ENCODE measurements at regions not wholly inside any gene's neighbourhood (a gene's known extent, or its start where the extent isn't known, plus 50 kb on each side); places are given as distances from the start of the nearest gene placed in this dataset.
"Not testable (repeated sequence)": the region's sequence is repeated elsewhere in the genome, so short reads cannot be mapped to it uniquely, and the experiment has no call there.

- no peak for DNase-seq
Measured at GRCh38 chr12:58654021-58654420, 266.3 kb downstream of the LRIG3 start.

DNA sequence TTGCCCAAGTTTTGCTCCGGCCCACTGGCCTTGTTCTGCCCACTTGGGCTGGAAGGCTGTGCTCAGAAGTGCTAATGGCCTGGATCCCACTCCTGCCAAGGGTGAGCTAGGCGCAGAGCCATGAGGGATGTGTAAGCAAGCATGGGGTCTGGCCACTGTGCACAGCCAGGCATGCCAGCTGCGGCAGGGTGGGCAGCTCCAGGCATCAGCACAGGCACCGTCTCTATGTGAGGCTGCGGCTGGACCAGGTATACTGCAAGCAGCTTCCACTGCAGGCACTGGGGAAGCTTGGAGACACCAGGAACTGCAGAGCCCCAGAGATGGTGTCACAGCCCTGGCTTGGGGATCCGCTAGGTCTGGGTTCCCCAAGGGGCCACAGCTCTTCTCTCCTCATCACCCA is 264.9 kb downstream of the LRIG3 start:
- no peak for DNase-seq

DNA sequence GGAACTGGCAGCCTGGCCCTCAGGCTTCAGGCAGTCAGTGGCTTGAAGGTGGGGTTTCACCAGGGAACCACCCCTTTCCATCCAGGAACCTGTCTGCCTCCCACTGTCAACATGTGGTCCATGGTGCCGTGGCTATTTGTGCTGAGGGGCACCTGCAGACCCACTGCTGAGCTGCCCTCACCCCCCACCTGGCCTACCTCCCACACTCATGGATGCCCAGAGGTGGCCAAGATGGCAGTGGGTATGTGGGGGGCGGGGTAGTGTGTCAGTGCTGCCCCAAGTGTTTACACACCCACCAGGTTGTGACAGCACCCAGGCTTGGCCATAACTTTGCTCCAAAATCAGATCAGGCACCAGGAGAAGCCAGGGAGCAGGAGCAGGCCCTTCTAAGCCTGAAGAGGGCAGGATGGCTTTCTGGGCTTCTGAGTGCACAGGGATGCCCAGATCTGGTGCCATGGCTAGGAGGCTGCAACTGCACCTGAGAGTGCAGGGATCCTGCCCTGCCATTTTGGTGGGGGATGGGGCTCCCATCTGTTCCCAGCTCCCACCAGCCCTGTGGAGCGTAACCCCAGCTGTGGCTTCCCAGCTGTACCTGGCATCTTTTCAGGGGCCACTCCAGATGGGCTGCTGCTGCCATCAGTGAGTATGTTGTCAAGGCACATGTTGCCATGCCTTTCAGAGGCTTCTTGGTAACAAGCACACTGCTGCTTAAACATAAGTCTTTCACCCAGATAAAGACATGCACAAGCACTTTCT is 263.9 kb downstream of the LRIG3 start:
- DNase-seq: no peak

DNA sequence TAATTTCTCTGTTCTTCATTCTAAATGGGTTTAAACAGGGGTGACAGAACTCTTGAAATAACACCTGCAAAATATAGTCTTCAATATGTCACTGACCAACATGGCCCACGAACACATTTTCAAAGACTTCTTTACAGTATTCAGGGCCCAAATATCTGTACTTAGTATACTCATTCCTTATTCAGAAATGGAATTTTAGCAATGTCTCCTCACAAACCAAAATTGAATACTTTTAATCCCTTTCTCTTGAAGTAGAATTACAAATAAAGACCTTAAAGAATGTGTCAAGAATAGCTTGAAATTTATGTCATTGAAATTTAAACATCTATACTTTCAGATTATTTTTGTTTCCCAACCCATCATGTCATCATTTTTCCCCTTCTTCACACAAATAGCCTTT is 263.1 kb downstream of the LRIG3 start:
- DNase-seq: no peak

- DNase-seq: no peak
Measured at GRCh38 chr12:58665375-58665774, 254.9 kb downstream of the LRIG3 start.

- DNase-seq: no peak
Measured at GRCh38 chr12:58668233-58668632, 252.1 kb downstream of the LRIG3 start.

DNA sequence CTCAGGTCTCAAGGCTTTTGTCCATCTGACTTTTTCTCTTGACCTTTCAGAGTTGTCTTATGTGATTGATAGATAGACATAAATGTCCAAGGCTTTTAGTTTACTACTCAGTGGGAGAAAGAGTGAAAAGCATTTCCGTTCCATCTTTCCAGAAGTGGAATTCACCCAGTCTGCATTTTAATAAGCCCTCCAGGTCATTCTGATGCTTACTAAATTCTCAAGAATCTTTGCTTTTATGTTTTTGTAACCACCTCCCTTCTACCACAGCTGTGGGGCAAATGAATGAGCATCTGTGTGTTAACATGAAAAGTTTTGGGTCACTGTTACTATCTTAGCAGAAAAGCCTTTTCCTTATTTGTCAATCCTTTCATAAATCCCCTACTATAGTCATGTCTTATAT is 251.4 kb downstream of the LRIG3 start:
- DNase-seq: no peak

DNA sequence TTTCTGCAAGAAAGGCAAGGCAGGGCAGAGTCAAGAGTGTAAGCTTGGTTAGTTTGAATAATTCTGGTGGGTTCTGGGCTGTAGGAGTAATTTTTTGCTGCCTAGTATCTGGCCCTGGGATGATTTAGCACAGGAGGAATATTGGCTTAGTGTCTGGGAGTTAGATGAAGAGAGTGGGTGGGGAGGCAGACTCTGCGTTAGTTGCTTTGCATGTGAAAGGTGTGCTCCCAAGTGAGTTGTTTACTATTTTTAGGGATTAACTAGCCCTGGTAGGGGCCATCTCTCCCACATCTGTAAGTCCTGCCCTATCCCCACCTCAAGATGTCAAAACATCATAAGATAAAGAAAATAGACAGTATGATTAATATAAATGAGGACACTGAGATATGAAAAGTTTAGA is 249.7 kb downstream of the LRIG3 start:
- no peak for DNase-seq

DNA sequence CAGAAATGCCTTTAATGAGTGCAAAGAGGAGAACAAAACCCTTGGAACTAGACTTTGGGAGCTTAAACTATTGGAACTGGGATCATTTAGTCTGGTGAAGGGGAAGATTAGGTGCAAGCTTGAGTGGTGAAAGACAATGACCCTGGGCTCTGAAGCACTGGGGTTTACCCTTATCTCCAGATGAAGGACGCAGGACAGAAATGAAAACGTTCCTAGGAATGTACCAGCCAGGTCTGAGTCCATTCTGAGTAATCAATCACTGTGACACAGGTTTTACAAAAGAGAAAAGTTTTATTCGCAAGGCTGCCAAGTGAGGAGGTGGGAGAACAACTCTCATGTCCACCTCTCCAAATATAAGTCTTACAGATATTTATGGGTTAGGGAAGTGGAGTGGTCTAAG is 249.1 kb downstream of the LRIG3 start:
- no peak for DNase-seq

GRCh38 chr12:58673021-58673420 is 247.3 kb downstream of the LRIG3 start:
- no peak for DNase-seq

GRCh38 chr12:58677833-58678232 is 242.5 kb downstream of the LRIG3 start:
- not testable (repeated sequence) for DNase-seq

DNA sequence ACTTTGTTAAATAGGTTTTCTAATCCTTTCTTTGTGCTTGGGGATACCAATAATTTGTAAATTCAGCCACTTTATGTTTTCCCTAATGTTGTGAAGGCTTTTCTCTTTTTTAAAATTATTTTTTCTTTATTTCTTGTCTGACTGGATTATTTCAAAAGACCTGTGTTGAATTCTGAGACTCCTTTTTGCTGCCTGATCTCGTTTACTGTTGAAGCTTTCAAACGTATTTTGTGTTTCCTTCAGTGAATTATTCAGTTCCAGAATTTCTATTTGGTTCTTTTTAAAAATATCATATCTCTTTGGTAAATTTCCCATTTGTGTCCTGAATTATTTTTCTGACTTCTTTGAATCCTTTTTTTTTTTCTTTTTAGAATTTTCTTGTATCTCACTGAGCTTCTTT is 241.6 kb downstream of the LRIG3 start:
- DNase-seq: no peak

DNA sequence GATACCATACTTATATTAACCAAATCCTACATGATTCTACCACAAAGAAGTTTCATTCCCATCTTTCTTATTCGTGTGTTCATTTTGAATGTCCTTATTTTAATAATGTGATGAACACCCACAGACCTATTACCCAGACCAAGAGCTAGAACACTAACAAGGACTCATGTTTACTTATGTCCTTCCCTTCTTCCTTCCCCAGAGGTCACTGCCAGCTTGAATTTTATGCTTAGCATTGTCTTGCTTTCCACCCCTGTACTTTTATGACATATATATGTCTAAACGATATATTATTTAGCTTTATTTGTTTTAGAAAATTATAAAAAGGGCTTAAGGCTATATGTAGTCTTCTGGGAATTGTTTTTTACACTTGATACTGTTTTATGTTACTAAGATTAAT is 238.6 kb downstream of the LRIG3 start:
- no peak for DNase-seq

DNA sequence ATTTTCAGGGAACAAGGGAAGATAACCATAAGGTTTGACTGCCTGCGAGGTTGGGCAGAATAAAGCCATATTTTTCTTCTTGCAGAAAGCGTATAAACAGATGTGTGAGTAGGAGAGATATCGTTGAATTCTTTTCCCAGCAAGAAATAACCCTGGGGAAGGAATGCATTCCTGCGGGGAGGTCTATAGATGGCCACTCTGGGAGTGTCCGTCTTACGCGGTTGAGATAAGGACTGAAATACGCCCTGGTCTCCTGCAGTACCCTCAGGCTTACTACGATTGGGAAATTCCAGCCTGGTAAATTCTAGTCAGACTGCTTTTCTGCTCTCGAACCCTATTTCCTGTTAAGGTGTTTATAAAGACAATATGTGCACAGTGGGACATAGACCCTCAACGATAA is 225.0 kb downstream of the LRIG3 start:
- DNase-seq: no peak

DNA sequence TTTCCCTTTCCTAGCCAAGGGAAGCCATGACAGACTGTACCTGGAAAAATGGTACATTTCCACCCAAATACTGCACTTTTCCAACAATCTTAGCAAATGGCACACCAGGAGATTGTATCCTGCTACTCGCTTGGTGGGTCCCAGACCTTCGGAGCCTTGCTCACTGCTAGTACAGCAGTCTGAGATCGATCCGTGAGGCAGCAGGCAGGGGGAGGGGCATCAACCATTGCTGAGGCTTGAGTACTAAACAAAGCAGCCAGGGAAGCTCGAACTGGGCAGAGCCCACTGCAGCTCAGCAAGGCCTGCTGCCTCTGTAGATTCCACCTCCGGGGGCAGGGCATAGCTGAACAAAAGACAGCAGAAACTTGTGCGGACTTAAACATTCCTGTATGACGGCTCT is 218.8 kb downstream of the LRIG3 start:
- no peak for DNase-seq

- peak; percentile 17 for DNase-seq
Measured at GRCh38 chr12:58703866-58704265, 216.4 kb downstream of the LRIG3 start.

DNA sequence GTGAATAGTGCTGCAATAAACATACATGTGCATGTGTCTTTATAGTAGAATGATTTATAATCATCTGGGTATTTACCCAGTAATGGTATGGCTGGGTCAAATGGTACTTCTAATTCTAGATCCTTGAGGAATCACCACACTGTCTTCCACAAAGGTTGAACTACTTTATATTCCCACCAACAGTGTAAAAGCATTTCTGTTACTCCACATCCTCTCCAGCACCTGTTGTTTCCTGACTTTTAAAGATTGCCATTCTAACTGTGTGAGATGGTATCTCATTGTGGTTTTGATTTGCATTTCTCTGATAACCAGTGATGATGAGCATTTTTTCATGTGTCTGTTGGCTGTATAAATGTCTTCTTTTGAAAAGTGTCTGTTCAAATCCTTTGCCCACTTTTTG is 215.5 kb downstream of the LRIG3 start:
- not testable (repeated sequence) for DNase-seq

GRCh38 chr12:58710901-58711300 is 209.4 kb downstream of the LRIG3 start:
- no peak for DNase-seq

DNA sequence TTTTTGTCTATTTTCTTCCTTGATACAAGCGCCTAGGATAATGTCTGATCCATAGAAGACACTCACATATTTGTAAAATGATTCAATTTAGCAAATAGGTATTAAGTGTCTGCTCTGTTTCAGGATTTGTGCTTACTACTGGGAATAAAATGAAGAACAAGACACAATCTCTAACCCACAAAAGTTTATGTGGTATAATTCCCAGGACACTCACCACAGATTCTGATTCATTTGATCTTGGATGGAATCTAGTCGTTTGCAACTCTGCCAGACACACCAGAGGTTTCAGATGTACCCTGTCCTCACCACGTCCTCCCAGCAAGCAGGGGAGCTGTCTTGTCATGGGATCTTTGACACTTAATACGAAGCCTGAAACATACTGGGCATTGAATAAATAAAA is 208.3 kb downstream of the LRIG3 start:
- DNase-seq: no peak

DNA sequence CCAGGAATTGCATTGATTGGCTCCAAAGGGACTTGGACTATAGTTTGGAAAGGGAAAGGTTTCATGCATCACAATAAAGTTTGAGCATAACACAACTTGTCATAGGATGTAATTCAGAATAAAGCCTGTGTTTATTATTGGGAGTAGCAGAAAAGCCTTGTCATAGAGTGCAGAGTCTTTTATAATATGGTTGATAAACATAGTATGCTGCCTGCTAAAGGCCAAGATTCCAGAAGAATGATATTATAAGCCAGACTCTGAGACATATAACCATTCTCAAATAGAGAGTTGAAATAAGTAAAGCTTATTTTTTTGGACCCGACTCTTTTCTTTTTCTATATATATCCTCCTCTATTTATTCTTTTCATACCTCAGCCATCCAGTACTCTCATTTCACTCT is 207.3 kb downstream of the LRIG3 start:
- no peak for DNase-seq

- DNase-seq: no peak
Measured at GRCh38 chr12:58719161-58719560, 201.1 kb downstream of the LRIG3 start.

GRCh38 chr12:58720421-58720820 is 199.9 kb downstream of the LRIG3 start:
- DNase-seq: no peak

DNA sequence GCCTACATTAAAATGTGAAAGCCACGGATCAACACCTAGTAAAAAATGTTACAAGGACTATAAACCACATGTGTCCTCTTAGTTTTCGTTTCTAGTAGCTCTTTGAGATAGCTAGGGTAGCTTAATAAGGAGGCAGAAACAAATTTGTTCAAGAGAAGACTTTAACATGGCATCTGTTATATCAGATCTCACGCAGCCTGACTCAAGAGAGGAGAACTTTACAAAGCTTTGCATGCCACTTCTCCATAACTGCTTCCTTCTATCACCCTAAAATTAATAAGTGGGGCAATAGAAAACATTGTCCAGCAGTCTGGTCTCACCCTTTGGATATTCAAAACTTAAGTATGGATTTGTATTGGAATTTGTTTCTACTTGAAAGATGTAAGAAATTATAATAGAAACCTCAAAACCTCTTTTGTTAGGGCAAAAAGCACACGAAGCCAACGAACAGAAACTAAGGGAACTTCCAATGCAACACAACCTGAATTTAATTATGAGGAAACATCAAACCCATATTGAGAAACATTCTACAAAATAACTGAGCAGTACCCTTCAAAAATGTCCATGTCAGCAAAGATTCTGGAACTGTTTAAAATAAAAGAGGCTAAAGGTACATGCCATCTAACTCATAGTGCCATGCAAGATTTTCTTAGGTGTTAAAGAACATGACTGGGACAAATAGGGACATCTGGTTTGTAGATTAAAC is 194.8 kb downstream of the LRIG3 start:
- DNase-seq: no peak

- DNase-seq: no peak
Measured at GRCh38 chr12:58727521-58727920, 192.8 kb downstream of the LRIG3 start.
